CD4-positive, alpha-beta T cell treated with Interleukin-21 for 1 hour (primary cell): ENCODE measurements at regions not wholly inside any gene's neighbourhood (a gene's known extent, or its start where the extent isn't known, plus 50 kb on each side); places are given as distances from the start of the nearest gene placed in this dataset.
"Not testable (repeated sequence)": the region's sequence is repeated elsewhere in the genome, so short reads cannot be mapped to it uniquely, and the experiment has no call there.

ENCODE experiments used
- DNase-seq: peaks from one replicate; pipeline ENCODE4 v3.0.0-alpha.2; 2020

- DNase-seq, result no peak
Observed at GRCh38 chr2:199131136-199131655, 326.5 kb downstream of the SATB2 start.

GRCh38 chr2:199130501-199130900, 327.2 kb downstream of the SATB2 start:
- no peak for DNase-seq

DNA sequence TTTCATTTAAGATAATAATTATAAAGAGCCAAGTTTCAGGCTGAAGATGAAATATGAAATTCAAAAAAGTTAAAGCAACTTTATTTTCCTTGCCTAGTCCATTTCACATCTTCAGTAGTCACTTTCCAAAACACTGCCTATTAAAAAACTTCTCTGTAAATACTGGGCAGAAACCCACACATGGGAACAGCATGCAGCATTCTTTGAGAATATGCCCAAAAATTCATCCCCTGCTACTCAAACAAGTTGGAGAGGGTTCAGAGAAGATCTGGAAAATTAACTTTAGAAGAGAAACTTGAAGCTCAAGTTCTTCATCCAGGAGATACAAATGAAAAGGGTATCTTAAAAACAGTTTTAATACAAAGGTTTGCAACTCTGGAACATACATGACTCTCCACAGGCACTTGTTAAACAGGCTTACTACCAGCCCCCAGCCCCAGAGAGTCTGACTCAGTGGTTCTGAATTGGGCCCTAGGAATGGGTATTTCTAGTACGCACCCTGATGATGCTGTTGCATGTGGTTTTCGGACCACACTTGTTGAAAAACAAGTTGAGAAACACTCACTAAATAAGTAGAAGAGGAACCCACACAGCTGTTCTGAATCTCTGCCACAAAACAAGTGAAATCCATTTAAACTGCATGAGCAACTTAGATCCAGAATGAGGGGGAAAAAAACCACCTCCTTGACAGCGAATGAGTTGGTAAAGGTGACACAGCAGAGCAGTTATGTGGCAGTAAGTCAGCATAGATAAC, 329.1 kb downstream of the SATB2 start:
- DNase-seq, result no peak

DNA sequence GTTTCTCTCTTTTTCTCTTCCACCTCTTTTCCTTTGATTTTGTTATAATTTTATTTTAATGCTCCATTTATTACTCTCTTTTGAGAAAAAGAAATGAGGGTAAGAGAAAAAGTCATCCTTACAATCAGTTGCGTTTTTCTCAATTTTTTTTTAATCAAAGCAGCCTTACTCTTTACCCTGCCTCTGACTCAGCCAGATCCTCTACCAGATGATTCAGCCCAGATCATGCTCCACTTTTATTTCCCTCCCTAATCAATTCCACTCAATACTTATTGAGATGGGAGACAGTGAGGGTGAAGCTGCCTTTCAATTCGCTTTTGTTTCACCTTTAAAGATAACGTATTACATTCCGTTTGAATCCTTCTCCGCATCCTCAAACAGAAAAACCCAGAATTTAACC, 337.9 kb downstream of the SATB2 start:
- DNase-seq, result no peak

- no peak for DNase-seq
Observed at GRCh38 chr2:199118673-199119112, 339.0 kb downstream of the SATB2 start.

DNA sequence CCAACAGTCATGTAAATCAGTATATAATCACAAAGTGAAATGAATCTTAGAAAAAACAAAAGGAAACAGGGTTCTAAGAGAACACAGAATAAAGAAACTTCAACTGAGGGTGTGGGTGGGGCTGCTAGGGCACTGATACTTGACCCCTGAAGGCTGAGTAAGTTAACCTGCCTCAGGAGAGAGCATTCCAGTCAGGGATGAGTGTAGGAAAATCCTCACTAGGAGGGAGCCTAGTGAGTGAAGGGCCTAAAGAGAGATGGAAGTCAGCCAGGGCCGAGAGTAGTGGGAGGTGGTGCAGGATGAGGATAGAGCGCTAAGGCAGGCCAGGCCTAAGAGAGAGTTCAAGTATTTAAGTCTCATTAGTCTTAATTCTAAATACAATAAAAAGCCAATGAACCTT, 342.6 kb downstream of the SATB2 start:
- no peak for DNase-seq

DNA sequence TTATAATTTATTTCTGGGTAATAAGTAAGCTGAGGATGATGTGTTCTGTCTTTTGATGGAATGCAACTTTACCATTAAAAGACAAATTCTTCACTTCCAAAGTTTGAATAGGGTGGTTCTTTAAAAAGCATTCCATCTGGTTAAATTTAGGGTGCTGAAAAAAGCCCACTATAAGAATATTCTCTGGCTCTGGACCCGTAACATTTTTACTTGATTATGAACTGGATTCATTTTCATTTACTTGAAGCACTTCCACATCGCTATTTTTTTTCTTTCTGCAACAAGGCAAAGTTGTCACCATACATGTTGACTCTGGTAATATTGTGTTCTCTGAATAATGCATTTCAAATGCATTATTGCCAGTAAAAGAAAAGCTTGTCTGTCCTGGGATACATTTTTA, 344.6 kb downstream of the SATB2 start:
- DNase-seq, result no peak

DNA sequence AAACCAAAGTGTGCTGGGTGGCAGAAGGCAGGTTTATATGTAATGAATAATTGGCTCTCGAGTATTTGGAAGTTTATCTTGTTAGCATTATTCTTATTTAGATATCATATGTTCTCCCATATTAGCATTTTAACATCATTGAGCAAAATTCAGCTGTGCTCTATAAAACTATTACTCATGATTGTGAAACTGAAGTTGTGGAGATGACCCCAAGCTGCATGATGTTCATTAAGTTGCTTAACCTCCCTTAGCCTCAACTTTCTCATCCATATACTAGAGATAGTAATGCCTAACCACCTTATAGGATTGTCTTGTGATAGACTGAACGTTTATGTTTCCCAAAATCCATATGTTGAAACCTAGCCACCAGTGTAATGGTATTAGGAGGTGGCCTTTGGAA, 346.3 kb downstream of the SATB2 start:
- DNase-seq, result no peak

DNA sequence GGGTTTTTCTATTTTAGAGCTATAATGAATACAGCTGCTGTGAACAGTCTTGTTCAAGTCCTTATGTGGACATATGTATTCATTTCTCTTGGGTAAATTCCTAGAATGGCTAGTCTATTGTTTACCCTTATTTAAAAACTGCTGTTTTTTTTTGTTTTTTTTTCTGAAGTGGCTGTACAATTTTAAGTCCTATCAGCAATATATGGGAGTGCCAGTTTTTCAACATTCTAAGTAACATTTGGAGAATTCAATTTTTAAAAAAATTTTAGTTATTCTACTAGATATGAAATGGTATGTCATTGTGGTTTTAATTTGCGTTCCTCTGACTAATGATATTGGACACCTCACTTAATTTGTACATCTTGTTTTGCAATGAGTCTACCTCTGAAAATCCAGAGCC, 349.7 kb downstream of the SATB2 start:
- no peak for DNase-seq

DNA sequence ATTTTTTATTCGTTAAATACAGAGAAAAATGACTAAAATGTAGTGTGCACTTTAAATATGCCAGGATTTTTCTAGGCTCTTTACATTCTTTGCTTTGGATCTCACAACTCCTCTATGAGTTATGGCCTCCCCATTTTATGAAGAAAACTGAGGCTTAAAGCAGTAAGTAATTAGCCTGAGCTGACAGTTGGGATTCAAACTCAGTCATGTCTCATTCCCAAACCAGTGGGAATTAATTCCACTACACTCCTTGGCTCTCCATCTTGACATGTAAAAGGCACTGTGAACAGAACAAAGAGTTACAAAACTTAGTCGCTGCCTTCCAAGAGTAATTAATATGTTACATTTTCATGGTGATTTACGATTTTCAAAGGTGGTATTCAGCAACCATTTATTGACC, 351.9 kb downstream of the SATB2 start:
- no peak for DNase-seq

GRCh38 chr2:199101487-199101886, 356.3 kb downstream of the SATB2 start:
- DNase-seq, result no peak

GRCh38 chr2:199100326-199101110, 357.2 kb downstream of the SATB2 start:
- no peak for DNase-seq

- no peak for DNase-seq
Observed at GRCh38 chr2:199092419-199092818, 365.3 kb downstream of the SATB2 start.

DNA sequence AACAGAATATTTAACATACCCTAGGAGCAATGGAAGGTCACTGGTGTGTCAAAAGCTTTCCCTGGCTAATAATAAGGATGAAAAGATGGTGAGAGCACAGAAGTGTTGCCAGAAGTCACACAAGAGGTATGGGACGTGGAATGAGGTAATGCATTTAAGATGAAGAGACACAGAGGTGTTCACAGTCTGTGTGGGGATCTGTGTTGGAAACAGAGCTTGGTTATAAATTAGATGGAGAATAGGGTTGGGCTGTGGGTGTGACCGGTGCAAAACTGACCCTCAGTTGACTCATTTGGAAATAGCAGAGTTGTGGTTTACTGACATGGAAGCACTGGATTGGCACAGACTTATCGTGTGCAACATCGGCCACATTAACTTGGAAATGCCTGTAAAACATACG, 372.5 kb downstream of the SATB2 start:
- no peak for DNase-seq

DNA sequence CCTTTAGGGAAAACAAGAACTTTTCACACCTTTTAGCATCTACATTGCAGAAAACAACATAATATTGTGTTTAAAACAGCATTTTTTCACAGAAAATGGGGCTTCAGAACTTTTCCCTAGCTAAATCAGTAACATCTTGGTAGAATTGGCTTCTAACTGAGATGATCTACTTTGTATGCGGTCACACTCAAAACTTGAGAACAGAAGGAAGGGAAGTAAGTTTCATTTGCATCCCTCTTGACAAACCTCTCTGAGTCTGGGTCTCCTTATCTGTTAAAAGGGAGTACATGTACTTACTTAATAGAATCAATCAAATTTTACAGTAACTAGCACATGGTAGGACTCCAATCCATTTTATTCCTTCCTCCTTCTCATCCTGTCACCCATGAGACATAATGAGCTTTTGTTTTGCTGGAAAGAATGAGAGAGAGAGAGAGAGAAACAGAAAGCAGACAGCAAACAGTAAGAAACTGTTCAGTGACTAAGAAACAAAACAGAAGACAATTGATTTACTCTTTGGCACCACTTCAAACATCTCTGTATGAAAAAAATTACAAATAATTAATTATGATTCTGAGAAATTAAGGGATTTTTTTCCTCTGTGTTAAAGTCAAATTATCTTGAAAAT, 387.3 kb downstream of the SATB2 start:
- no peak for DNase-seq

DNA sequence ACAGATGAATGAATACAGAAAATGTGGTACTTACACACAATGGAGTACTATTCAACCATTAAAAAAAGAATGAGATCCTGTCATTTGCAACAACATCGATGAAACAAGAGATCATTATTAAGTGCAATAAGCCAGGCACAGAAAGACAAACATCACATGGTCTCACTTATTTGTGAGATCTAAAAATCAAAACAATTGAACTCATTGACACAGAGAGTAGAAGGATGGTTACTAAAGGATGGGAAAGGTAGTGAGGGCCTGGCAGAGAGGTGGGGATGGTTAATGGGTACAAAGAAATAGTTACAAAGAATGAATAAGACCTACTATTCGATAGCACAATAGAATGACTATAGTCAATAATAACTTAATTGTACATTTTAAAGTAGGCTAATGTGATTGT, 393.5 kb downstream of the SATB2 start:
- no peak for DNase-seq

DNA sequence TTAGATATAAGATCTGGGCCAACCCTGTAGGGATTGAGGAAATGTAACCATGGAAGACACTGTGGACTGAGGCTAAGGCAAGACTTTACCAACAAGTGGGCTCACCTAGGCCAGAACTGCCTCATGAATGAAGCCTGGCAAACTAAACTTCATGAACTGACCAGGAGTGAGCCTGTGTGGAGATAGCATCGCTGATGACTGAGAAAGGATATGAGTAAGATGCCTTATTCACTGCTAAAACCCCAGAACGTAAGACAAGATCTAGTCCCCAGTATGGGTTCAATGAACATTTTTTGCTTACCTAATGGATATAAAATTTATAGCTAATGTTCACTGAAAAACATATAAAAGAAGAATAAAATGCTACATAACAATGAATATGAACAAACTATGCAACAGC, 399.8 kb downstream of the SATB2 start:
- no peak for DNase-seq

GRCh38 chr2:199055336-199055735, 402.4 kb downstream of the SATB2 start:
- DNase-seq, result no peak

DNA sequence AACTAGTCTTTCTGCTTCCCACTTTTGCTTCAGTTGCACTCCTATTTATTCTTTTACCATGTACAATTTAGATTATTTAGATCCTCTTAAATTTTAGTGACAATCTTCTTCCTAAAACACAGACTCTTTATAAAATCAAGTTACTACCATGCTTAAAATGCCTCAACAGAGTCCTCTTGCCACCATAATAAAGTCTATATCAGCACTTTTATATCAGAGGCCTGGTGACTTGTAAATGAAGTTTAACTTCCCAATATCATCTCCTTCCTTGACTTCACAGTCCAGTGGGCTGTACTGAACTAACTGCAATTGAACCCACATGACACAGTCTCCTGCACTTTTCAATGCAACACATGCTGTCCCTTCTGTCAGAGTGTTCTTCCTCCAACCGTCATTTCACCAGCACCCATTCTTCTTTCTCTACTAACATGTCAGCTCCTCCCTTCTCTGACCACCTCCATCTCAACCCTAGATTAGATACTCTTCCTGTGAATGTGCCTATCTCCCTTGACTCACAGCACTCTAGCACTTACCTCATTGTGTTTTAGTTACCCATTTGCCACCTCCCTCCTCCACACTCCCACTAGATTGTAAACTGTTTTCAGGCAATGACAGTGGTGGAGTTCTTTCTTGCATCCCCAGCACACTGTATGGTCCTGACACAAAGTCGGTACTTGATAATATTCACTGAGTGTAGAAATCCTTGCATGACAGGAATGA, 414.9 kb downstream of the SATB2 start:
- no peak for DNase-seq

DNA sequence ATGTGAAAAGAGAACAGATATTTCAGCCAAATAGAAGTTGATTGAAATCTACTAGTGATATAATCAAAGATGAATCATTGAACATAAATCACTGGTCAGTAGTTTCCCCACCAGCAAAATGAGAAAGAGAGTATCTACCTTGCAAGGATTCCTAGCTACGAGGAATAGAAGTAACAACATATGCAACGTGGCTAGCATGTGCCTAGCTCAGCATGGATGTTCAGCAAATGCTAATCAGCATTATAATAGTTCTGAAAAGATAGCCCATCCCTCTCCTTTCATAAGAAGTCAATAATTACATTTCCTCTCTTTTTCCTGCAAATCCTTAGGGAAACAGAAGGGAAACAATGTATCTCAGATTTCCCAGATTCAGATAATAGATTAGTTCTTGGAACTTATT, 417.2 kb downstream of the SATB2 start:
- DNase-seq, result no peak

DNA sequence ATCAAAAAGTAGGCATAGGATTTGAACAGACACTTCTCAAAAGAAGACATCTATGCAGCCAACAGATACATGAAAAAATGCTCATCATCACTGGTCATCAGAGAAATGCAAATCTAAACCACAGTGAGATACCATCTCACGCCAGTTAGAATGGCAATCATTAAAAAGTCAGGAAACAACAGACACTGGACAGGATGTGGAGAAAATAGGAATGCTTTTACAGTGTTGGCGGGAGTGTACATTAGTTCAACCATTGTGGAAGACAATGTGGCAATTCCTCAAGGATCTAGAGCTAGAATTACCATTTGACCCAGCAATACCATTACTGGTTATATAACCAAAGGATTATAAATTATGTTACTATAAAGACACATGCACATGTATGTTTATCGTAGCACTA, 424.0 kb downstream of the SATB2 start:
- DNase-seq, result not testable (repeated sequence)

DNA sequence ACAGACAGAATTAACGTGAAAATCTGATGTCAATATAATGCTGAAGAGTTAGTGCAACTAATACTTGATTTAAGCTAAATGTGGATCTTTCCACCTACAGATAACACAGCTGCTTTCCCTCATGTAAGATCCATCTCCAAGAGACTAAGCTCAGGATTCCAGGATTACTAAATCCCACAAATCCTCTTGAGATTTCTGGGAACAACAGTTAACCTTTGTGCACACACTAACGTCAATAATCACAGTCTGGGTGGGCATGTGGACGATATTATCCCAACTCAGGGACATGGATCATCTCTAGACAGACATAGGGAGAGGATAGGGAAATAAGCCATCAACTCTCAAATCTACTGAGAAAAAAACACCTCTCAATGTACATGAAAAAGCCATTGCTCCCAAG, 432.6 kb downstream of the SATB2 start:
- DNase-seq, result no peak

DNA sequence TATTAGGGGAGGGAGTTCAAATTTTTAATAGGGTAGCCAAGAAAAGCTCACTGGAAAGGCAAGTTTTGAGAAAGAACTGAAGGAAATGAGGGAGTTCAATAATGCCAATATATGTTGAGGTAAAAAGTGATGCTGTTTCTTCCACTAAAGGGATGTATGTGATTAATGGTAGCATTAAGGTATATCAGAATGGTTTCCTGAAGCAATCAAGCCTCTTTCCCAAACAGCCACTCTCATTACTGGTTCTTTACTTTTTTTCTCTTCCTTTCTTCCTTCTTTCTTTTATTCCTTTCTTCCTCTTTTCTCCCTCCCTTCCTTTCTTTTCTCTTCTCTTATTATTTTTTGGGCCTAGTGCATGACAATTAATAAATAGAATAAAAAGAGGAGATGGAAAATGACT, 433.5 kb downstream of the SATB2 start:
- no peak for DNase-seq
